A673 (cell line): ENCODE measurements at regions not wholly inside any gene's neighbourhood (a gene's known extent, or its start where the extent isn't known, plus 50 kb on each side); places are given as distances from the start of the nearest gene placed in this dataset.

Source experiments
- BruUV-seq: library from RNA; stranded (reverse); fragments of 400-500 nt; replicated peaks from 2 replicates; lab custom pipeline; 2021; lab: Mats Ljungman, UMichigan
- CTCF ChIA-PET: fragments of 300-600 bp; sonication (Branson Sonifier 250); formaldehyde crosslinking; loops from one replicate; lab custom pipeline; 2022; ENCODE audit warnings: antibody characterized with exemption; lab: Charles Lee
- POLR2A ChIA-PET: fragments of 300-600 bp; sonication (Branson Sonifier 250); formaldehyde crosslinking; loops from one replicate; lab custom pipeline; 2022; ENCODE audit warnings: antibody characterized with exemption; ENCODE audit not compliant: low non-redundant PET; lab: Charles Lee
- DNase-seq: peaks from one replicate; pipeline ENCODE4 v3.0.0-alpha.2; 2015; ENCODE audit warnings: low spot score
- H3K27ac ChIP-seq: fragments of 200-600 bp; sonication (generic); 2 replicates; pipeline ENCODE4 v1.5.1; 2016; ENCODE audit warnings: mixed run types, low read depth, mild to moderate bottlenecking, mixed read lengths, antibody characterized with exemption, low read length; ENCODE audit not compliant: poor library complexity, severe bottlenecking
- H3K27me3 ChIP-seq: fragments of 200-600 bp; sonication (generic); replicated peaks from 2 replicates; pipeline ENCODE4 v1.6.1; 2017; ENCODE audit warnings: mixed run types, low read depth, mild to moderate bottlenecking, mixed read lengths, antibody characterized with exemption, low read length; ENCODE audit not compliant: insufficient read depth, poor library complexity
- H3K36me3 ChIP-seq: fragments of 200-600 bp; sonication (generic); 2 replicates; pipeline ENCODE4 v1.6.1; 2016; ENCODE audit warnings: mixed run types, mild to moderate bottlenecking, mixed read lengths, antibody characterized with exemption, low read length; ENCODE audit not compliant: insufficient read depth, poor library complexity, severe bottlenecking
- H3K4me1 ChIP-seq: fragments of 200-600 bp; sonication (generic); 2 replicates; pipeline ENCODE4 v1.6.1; 2017; ENCODE audit warnings: mixed run types, mild to moderate bottlenecking, mixed read lengths, antibody characterized with exemption, low read length; ENCODE audit not compliant: insufficient read depth, poor library complexity, severe bottlenecking
- H3K4me3 ChIP-seq: fragments of 200-600 bp; sonication (generic); 2 replicates; pipeline ENCODE4 v1.5.1; 2016; ENCODE audit warnings: low read depth, mixed run types, mild to moderate bottlenecking, mixed read lengths, low read length; ENCODE audit not compliant: poor library complexity, severe bottlenecking
- H3K9me3 ChIP-seq: fragments of 200-600 bp; sonication (generic); 2 replicates; pipeline ENCODE4 v1.6.1; 2016; ENCODE audit warnings: mixed run types, low read depth, mild to moderate bottlenecking, mixed read lengths, antibody characterized with exemption, low read length; ENCODE audit not compliant: poor library complexity, severe bottlenecking
- EZH2 ChIP-seq: fragments of 200-600 bp; sonication (generic); IDR thresholded peaks from 2 replicates; pipeline ENCODE4 v1.6.1; 2017; ENCODE audit warnings: borderline replicate concordance, low read depth, mild to moderate bottlenecking, mixed read lengths, antibody characterized with exemption, low read length; ENCODE audit not compliant: poor library complexity, severe bottlenecking
- intact Hi-C: fragments of 100-400 bp; cut with micrococcal nuclease; formaldehyde crosslinking; loops from one replicate; pipeline ENCODE4 v1.10.0; 2022; ENCODE audit not compliant: unreplicated experiment
- TF ChIP-seq, protein P1 (sequence below): fragments of 300-800, 200-600 bp; sonication (generic); conservative IDR thresholded peaks from 2 replicates; pipeline ENCODE4 v1.5.1; 2017; ENCODE audit warnings: low read depth, mild to moderate bottlenecking, antibody characterized with exemption, low read length, moderate library complexity, mixed read lengths

DNA sequence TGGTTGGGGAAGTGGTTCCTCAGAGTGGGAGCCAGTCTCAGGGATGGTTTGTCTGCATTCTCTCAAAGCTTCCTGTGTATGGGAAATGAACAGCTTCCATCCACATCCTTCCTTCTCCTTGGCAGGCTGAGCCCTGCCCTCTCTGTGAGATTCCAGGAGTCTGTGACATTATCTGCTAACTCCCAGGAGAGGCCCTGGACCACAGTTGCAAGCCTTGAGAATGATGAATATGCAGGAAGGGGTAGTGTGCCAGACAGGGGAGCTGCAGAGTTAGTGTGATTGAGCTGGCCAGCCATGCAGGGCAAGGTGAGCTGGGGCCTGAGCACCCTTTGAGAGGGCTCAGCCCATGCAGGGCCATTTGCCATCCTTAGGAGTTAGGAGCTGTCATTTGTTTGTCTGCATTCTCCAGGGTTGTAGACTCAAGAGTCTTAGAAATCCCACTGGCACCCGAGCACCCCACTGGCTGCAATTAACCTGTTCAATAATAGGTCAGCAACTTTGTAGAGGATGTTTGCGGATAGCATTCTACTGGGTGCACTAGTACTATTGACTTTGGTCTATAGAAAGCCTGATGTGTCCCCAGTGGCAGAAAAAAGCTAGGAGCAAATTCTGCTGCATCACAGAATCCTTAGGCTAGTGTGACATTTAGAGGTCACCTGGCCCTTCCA lies 299.0 kb upstream of the CADM1 start:
- DNase-seq, result no peak
- Histone ChIP-seq H3K4me3 (no peak overlapping the region), H3K27ac (no peak overlapping the region), H3K36me3 (no peaks in the 10 kb centered on the region), H3K27me3 (no peaks in the 10 kb centered on the region), H3K4me1 (no peaks in the 10 kb centered on the region), H3K9me3 (peaks cover 5% of the 10 kb centered on the region)
- no TSS peak for BruUV-seq
- intact Hi-C loops, result no loop called here
- CTCF ChIA-PET, result no interaction called here
- TF ChIP-seq EZH2, result no peak
- POLR2A ChIA-PET, result no interaction called here

DNA sequence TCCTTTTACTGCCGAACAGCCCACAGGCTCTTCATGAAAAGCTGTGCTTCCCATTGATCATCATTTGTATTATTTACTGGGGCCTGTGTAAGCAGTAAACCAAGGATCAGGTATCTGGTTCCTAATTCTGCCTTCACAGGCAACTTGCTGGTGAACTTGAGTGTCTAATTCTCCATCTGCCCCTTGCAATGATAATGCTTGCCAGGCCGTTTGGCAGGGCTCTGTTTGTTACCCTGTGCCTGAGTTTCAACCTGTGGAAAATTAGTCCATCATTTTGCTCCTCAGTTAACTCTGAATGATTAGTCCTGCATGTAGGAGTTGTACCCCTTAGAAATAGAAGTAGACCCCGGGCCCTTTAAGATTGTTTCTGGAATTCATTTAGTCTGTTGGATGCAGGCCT lies 298.4 kb upstream of the CADM1 start:
- BruUV-seq, result no TSS peak
- no peak for TF ChIP-seq EZH2
- TF ChIP-seq, protein P1, sequence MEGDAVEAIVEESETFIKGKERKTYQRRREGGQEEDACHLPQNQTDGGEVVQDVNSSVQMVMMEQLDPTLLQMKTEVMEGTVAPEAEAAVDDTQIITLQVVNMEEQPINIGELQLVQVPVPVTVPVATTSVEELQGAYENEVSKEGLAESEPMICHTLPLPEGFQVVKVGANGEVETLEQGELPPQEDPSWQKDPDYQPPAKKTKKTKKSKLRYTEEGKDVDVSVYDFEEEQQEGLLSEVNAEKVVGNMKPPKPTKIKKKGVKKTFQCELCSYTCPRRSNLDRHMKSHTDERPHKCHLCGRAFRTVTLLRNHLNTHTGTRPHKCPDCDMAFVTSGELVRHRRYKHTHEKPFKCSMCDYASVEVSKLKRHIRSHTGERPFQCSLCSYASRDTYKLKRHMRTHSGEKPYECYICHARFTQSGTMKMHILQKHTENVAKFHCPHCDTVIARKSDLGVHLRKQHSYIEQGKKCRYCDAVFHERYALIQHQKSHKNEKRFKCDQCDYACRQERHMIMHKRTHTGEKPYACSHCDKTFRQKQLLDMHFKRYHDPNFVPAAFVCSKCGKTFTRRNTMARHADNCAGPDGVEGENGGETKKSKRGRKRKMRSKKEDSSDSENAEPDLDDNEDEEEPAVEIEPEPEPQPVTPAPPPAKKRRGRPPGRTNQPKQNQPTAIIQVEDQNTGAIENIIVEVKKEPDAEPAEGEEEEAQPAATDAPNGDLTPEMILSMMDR, result no peak
- Histone ChIP-seq H3K27ac (no peak overlapping the region), H3K4me3 (no peak overlapping the region), H3K36me3 (no peaks in the 10 kb centered on the region), H3K9me3 (peaks cover under 1% of the 10 kb centered on the region), H3K4me1 (no peaks in the 10 kb centered on the region), H3K27me3 (no peaks in the 10 kb centered on the region)
- intact Hi-C loops, result no loop called here
- ChIA-PET POLR2A (no interaction called here), CTCF (no interaction called here)
- DNase-seq, result no peak

DNA sequence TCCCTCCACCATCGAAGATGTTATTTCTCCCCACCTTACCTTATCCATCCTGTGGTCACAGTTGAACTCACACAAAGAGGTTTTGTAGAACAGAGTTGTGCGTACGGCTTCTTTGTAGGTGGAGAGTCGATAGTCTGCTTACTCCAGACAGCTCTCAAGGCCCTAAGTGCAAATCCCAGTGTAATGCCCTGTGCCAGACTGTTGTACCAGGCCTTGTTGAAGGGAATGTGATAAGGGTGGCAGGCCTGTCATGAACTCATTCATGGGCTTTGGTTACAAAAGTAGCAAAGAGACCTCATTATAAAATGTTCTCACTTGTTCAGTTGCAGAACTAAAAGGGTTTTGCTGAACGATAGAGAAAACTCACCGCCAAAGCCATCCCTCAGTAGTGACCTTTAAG lies 288.7 kb upstream of the CADM1 start:
- DNase-seq, result no peak
- no peak overlapping the region for H3K27ac ChIP-seq
- BruUV-seq, result no TSS peak
- H3K4me3 ChIP-seq, result no peak overlapping the region
- no peaks in the 10 kb centered on the region for H3K36me3 ChIP-seq
- H3K9me3 ChIP-seq, result peaks cover 4% of the 10 kb centered on the region
- H3K4me1 ChIP-seq, result no peaks in the 10 kb centered on the region
- POLR2A ChIA-PET, result no interaction called here
- CTCF ChIA-PET, result no interaction called here
- TF ChIP-seq, protein P1, result no peak
- no peak for TF ChIP-seq EZH2
- H3K27me3 ChIP-seq, result no peaks in the 10 kb centered on the region
- intact Hi-C loops, result no loop called here

DNA sequence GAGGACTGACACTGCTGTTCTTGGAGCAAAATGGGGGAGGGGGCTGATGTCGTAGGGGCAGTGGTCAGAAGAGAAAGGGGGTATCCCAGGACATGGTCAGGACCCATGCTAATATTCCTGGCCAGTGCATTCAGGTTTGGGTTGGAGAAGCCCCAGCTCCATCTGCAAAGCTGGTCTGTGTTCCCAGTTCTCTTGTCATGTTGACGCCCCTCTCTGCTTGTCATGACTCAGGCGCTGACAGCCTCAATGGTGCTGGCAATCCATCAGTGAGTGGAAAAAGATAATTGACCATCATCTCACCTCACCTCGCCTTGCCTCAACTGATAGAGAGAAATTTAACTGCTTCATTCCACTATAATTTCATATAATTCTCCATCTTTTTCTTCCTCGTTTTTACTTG lies 283.1 kb upstream of the CADM1 start:
- H3K27ac ChIP-seq, result no peak overlapping the region
- intact Hi-C loops, result no loop called here
- TF ChIP-seq, protein P1, result no peak
- no peak for TF ChIP-seq EZH2
- ChIA-PET POLR2A (no interaction called here), CTCF (no interaction called here)
- no peak for DNase-seq
- H3K4me3 ChIP-seq, result no peak overlapping the region
- H3K4me1 ChIP-seq, result no peaks in the 10 kb centered on the region
- H3K36me3 ChIP-seq, result no peaks in the 10 kb centered on the region
- no TSS peak for BruUV-seq
- peaks cover 4% of the 10 kb centered on the region for H3K9me3 ChIP-seq
- H3K27me3 ChIP-seq, result no peaks in the 10 kb centered on the region
